ENCODE measurements at regions not wholly inside any gene's neighbourhood (a gene's known extent, or its start where the extent isn't known, plus 50 kb on each side); places are given as distances from the start of the nearest gene placed in this dataset.

DNA sequence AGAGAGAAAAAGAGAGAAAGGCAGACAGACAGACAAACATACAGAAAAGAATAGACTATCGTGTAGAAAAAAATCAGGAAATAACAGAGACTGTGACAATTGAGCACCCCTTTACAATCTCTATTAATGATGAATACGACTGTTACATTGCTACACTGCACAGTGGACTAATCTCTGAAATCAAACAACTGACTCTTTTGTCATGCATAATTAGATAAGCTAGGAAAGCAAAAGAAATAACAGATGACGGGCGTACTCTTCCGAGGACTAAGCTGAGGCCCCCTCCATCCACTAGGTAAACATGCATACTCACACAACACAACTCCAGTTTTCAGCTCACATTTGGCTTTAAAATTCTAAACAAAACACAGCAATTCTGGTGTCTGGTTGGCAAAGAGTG lies 267.0 kb downstream of the NOL4 start:
- no peak for DNase-seq (ENCODE audit: low read depth, low spot score)

GRCh38 chr18:33951031-33951430 lies 273.7 kb downstream of the NOL4 start:
- DNase-seq (ENCODE audit: low read depth, low spot score) = no peak

GRCh38 chr18:33946336-33946735 lies 278.4 kb downstream of the NOL4 start:
- no peak for DNase-seq (ENCODE audit: low read depth, low spot score)

DNA sequence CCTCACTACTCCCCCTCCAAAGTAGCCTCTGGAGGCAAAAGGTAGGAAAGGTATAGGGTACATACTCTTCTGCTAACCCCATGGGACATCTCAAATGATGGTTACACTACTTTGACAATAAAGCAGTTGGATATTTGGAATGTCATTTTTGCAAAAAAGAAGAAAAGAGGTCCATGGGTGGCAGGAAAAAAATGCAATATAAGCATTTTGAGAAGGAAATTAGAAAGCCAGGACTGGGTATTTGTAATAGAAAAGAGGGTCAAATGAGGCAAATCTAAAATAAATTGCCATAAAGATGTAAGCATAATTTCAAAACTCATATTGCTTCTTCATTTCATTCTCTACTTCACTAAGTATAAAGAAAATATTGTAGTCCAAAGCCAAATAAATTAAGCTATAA lies 280.2 kb downstream of the NOL4 start:
- no peak for DNase-seq (ENCODE audit: low read depth, low spot score)

DNA sequence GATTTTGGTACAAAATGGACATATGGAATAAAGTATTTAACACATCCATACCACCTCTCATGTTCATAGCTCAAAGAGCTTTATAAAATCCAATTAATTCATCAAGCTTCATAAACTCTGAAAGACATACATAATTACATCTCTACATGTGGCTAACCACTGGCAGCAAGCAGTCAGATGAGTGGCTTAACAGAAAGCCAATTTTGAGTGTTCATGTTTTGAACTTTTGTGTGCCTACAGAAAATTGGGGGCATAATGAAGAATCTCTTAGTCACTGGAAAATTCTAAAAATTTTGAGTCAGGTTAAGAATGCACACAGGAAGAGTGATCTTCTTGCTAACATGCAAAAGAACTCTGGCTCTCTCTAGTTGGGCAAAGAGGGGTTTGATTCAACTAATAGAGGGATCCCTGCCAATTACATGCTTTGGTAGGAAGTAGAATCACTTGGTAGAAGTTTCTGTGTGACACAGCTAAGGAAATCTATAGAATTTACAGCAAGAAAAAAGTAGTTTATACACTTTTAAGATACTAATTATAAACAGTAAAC lies 287.4 kb downstream of the NOL4 start:
- no peak for DNase-seq (ENCODE audit: low read depth, low spot score)

DNA sequence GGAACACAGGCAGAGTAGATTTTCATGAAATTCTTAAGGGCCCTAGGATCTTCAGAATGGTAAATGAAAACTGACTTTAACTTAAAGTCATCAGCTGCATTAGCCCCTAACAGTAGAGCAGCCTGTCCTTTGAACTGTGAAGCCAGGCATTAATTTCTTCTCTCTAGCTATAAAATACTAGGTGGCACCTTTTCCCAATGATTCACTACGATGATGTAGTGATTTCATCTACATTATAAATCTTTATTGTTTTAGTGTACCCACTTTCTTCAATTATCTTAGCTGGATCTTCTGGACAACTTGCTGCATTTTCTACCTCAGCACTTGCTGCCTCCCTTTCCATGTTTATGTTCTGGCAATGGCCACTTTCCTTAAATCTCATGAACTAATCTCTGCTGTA lies 290.5 kb downstream of the NOL4 start:
- no peak for DNase-seq (ENCODE audit: low read depth, low spot score)

DNA sequence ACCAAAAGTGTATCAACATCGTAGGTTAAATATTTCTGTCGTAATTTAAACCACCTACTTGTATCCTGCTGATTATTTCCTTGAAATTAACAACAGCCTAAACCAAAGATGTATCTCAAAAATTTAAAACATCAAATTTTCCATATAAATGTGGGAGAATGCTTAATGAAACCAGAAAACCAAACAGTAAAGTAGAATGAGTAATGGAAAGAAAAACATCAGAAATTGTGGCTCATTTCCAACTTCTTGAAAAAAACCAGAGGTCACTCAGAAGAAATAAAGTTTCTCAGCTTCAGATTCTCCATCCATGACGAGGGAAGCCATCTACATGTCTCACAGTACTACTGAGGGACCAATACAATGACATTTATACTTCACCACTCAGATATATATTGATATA lies 296.5 kb downstream of the NOL4 start:
- DNase-seq (ENCODE audit: low read depth, low spot score) = no peak

GRCh38 chr18:33924576-33924975 lies 300.1 kb downstream of the NOL4 start:
- no peak for DNase-seq (ENCODE audit: low read depth, low spot score)

DNA sequence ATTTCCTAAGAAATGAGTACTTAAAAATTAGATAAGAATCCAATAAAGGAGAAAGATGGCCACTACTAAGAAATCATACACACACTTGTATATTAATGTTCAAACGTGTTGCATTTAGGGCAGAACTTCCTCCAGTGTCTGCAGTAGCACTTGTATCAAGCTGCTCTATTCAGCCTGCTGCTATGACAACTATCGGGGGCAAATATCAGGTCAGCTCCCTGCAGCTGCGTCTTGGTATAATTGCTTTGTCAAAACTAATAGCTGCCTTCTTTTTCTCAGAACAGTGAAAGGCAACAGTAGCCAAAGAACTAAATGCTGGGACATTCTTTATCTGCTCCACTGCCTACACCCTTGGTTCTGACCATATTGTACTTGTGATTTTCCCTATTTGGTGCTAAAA lies 300.7 kb downstream of the NOL4 start:
- no peak for DNase-seq (ENCODE audit: low read depth, low spot score)

DNA sequence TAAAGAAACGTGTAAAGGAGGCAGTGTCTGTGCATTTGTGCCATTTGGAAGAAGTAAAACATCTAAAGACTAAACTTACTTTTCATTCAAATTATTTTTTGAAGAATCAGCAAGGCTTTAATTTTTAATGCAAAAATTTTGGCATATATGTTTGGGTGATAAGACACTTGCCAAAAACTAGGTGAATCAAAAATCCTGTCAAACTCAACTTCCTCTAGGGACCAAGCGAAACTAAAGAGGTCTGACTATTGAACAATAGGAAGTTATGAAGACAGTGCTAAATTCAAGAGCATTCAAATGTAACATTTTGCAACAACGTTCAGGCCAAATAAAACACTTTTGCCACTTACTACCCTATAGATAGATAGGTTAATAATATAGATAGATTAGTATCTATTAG lies 306.1 kb downstream of the NOL4 start:
- no peak for DNase-seq (ENCODE audit: low read depth, low spot score)

- no peak for DNase-seq (ENCODE audit: low read depth, low spot score)
Measured at GRCh38 chr18:33916200-33916599, 308.5 kb downstream of the NOL4 start.

- DNase-seq (ENCODE audit: low read depth, low spot score) = no peak
Measured at GRCh38 chr18:33914399-33914798, 310.3 kb downstream of the NOL4 start.

- DNase-seq (ENCODE audit: low read depth, low spot score) = no peak
Measured at GRCh38 chr18:33906046-33906445, 318.7 kb downstream of the NOL4 start.

DNA sequence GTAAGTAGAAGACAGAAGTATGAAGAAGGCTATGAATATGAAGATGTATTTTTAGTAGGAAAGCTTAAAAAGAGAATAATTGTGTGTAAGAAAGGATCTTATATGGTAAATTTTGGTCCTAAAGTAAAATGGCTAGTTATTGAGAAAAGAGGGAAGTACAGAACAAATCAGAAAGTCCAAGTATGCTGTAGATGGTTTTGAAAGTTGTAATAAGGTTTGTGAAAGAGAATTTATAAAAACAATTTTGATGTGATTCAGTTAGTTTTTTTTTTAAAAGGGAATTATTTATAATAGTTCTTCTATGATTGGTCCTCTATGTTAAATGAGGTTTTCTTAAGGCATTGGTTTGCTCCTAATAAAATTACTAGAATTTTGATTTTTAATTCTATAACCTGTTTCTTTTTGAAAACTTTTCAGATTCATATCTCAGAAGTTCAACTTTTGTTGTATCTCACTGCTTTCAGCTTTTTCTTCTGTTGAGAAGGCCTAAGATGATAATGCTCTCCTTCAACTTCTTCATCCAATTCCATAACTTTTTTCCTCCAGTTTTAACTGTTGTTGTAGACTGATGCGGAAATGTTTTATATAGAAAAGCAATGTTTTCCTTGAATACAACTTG lies 322.7 kb downstream of the NOL4 start:
- DNase-seq (ENCODE audit: low read depth, low spot score) = no peak

GRCh38 chr18:33900638-33901037 lies 322.6 kb downstream of the ASXL3 start:
- DNase-seq (ENCODE audit: low read depth, low spot score) = no peak

- DNase-seq (ENCODE audit: low read depth, low spot score) = no peak
Measured at GRCh38 chr18:33898427-33898826, 320.4 kb downstream of the ASXL3 start.

DNA sequence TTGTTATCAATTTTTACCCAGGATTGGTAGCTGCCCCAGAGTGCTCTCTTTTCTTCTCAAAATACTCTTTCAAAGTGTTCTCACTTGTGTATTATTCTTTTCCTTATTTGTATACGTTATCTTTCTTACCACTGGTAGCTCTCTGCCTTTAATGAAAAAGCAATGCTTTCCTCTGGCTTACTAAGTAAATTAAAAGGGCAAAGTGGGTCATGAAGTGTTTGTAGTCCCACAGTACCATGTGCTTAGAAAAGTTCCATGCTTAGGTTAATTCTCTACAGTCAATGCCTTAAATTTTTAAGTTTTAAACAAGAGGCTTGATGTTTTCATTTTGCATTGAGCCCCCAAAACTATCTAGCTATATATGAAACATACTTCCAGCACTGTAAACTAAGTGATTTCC lies 300.2 kb downstream of the ASXL3 start:
- DNase-seq (ENCODE audit: low read depth, low spot score) = no peak

DNA sequence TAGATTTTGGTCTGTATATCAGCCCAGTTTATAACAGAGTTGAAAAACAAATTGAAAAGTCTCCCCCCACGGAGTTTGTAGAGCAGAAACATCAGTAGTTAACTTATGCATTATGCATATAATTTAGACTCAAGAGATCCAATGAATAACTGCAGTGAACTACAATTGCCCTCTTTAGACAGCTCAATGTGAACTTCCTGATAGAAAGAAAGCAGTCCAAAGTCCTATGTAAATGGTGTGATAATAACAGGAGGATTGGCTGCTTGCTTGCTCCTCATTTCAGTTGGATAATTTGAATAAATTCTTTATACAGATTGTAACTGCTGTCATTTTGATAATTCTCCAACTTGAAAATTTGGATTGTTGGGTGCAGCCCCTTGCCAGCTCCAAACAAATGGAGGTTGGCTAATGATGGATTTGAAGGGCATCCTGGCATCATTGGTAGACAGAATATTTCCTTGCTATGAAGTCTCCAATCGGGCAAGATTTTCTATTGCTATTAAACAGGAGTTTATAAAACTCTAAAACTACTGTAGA lies 297.1 kb downstream of the ASXL3 start:
- no peak for DNase-seq (ENCODE audit: low read depth, low spot score)

- no peak for DNase-seq (ENCODE audit: low read depth, low spot score)
Measured at GRCh38 chr18:33873112-33873511, 295.1 kb downstream of the ASXL3 start.

DNA sequence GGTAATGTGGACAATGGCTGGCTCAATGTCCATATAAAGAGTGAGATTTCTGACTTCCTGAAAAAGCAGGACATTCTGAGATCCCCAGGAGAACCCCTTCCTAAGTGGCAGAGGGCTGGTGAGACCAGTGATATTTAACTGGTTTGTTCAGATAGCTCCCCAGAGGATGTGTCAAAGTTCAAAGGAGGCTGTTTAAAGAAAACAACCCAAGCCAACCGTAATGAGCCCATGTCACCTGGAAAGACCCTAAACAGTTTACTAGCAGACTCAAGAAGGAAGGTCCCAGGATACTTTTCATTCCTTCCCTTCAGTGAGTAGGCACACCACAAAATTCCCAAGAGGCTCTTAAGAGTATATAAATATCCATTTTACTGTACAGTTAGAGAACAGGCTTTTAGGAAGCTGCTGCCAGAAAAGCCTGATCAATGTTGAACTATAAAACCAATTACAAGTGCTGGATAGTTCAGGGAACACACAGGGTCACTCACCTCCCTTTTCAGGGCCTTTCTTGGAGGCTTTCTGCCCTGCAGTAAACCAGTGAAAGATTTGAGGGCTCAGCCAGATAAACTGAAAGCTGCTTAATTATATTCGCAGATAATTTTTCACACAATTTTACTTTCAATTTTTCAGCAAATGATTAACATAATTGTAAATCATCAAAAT lies 293.5 kb downstream of the ASXL3 start:
- no peak for DNase-seq (ENCODE audit: low read depth, low spot score)

GRCh38 chr18:33870059-33870458 lies 292.0 kb downstream of the ASXL3 start:
- DNase-seq (ENCODE audit: low read depth, low spot score) = no peak

DNA sequence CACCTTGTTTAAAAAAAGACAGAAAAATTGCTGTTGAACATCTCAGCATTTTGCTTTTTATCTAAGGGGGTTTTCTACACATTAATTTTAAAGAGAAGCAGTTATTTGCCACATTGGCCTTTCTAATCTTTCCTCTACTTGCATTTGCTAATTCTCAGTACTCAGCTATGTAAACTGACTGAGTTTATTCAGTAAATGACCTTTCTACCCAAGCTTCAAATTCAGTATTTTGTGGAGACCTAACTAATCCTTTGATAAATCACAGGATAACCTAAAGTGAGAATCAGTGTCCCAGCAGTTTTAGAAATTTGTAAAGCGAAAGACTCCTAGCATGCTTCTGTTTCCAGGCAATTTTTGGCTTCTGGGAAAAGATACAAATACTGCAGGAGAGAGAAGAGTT lies 288.4 kb downstream of the ASXL3 start:
- no peak for DNase-seq (ENCODE audit: low read depth, low spot score)

DNA sequence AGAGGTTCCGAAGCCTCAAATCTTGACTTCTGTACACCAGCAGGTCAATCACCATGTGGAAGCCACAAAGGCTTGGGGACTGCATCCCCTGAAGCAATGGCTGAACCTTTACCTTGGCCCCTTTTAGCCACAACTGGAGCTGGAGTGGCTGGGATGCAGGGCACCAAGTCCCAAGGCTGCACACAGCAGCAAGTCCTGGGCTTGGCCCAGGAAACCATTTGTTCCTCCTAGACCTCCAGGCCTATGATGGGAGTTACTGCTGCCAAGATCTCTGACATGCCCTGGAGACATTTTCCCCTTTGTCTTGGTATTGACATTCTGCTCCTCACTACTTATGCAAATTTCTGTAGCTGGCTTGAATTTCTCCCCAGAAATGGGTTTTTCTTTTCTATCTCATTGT lies 285.9 kb downstream of the ASXL3 start:
- DNase-seq (ENCODE audit: low read depth, low spot score) = no peak

All from iPS DF 19.7 (cell line).